SK-N-SH (cell line): ENCODE measurements at regions not wholly inside any gene's neighbourhood (a gene's known extent, or its start where the extent isn't known, plus 50 kb on each side); places are given as distances from the start of the nearest gene placed in this dataset.

ENCODE experiments used
- EP300 ChIP-seq, 2 experiments: IDR thresholded peaks; 2 replicates each; pipeline versions ENCODE4 v1.4.0 to v1.6.1; 2012; ENCODE audit warnings: borderline replicate concordance in 1 of 2, low read depth in 1 of 2, low read length in 1 of 2
- POLR2AphosphoS5 ChIP-seq: IDR thresholded peaks from 2 replicates; pipeline ENCODE4 v1.6.1; 2012; ENCODE audit warnings: low read depth, low read length
- TEAD4 ChIP-seq: IDR thresholded peaks from 2 replicates; pipeline ENCODE4 v1.4.0; 2012; ENCODE audit warnings: mild to moderate bottlenecking, borderline replicate concordance; ENCODE audit not compliant: insufficient read depth
- YY1 ChIP-seq: IDR thresholded peaks from 2 replicates; pipeline ENCODE4 v1.4.0; 2012; ENCODE audit warnings: low read depth, mild to moderate bottlenecking
- TF ChIP-seq, protein P1 (sequence below): fragments of 200-600 bp; sonication (generic); IDR thresholded peaks from 2 replicates; pipeline ENCODE4 v1.6.1; 2017; ENCODE audit warnings: antibody characterized with exemption, mild to moderate bottlenecking, moderate library complexity

DNA sequence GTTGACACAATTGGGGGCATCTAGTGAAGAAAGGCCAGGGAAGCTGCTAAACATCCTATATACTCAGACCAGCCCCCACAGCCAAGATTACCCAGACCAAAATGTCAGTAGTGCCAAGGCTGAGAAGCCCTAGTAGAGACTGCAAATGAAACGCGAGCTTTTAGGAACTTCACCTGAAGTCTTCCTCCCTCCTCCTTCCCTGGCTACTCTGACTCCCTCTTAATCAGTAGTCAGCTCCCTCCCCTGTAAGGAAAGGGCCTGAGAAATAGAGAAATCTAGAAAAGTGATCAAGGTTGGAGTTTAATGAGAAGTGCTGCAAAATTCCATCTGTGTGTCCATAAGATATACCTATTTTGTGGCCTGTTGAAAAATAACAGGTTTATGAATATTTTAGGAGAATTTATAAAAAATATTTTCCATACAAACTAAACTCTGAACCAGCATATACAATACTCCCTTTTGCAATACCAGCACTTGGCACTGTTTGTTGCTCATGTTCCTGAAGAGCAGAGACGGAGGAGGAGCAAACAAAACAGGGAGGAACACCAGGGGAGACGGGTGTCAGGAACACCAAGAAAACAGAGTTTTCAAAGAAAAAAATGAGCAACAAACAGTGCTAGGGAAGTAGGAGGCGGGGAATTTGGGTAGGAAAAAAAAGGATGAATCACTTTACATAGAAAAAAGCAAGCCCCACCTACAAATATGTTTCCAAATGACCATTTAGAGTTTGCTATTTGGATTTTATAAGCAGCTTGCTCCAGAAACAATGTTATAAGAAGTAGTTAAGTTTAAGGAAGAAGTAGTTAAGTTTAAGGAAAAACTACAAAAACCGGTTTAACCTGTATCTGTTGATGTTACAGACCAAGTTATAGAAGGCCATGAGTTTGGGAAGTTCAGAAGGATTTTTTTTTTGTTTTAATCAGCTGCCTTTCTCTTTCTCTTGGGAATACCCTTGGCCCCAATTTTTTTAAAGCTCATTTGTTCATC lies 282.1 kb upstream of the GRIP1 start:
- TF ChIP-seq TEAD4 (no peak), YY1 (no peak), EP300 (IDR thresholded peaks at IDR 0.05; ENCODE audit: borderline replicate concordance in 1 of 2, low read depth in 1 of 2, low read length in 1 of 2) (no peak), POLR2AphosphoS5 (no peak)
- TF ChIP-seq, protein P1, sequence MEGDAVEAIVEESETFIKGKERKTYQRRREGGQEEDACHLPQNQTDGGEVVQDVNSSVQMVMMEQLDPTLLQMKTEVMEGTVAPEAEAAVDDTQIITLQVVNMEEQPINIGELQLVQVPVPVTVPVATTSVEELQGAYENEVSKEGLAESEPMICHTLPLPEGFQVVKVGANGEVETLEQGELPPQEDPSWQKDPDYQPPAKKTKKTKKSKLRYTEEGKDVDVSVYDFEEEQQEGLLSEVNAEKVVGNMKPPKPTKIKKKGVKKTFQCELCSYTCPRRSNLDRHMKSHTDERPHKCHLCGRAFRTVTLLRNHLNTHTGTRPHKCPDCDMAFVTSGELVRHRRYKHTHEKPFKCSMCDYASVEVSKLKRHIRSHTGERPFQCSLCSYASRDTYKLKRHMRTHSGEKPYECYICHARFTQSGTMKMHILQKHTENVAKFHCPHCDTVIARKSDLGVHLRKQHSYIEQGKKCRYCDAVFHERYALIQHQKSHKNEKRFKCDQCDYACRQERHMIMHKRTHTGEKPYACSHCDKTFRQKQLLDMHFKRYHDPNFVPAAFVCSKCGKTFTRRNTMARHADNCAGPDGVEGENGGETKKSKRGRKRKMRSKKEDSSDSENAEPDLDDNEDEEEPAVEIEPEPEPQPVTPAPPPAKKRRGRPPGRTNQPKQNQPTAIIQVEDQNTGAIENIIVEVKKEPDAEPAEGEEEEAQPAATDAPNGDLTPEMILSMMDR: no peak
